GM12873 (cell line): ENCODE measurements at regions not wholly inside any gene's neighbourhood (a gene's known extent, or its start where the extent isn't known, plus 50 kb on each side); places are given as distances from the start of the nearest gene placed in this dataset.

Experiments
- CTCF ChIP-seq: IDR thresholded peaks from 2 replicates; pipeline ENCODE4 v1.5.1; 2012; ENCODE audit warnings: low read depth, mild to moderate bottlenecking, moderate library complexity, low read length, control low read depth; ENCODE audit not compliant: insufficient read depth; ENCODE audit errors: missing control alignments

- no peak for TF ChIP-seq CTCF
Observed at GRCh38 chr5:33072296-33072695, 361.2 kb downstream of the NPR3 start.

DNA sequence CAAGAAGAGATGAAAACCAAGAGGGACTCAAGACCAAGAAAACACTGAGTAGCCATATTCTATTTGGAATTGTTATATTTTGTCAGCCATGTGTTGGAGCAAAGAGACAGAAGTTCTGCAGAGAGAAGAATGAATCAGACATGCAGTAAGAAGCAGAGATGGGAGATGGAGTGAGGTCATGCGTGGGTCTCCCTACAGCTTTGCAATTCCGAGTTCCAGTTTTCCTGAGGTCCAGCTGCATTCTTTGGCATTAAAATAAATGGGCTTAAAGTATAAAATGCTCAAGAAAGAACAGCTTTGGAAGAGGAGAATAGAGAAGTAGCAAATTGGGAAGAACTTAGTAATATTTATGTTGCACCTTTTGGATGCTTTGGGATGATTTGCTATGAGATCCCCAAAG is 361.6 kb downstream of the NPR3 start:
- TF ChIP-seq CTCF, result no peak

DNA sequence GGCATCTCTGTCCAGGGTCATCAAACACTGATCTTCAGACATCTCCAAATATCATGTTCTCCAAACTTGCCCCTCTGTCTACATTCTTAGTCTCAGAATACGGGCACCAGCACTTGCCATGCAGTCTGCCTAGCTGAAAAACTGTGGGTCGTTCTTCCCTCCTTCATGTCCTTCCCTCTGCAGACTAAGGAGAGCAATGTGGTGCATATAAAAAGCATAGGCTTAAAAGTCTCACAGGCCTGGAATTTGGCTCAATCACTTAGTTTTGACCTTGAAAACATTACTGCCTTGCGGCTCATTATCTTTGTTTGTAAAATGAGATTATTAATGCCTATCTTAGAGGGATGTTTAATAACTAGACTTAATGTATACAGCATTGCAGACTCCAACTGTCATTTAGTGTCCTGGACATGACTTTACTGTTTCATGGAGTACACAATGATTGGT is 362.8 kb downstream of the NPR3 start:
- TF ChIP-seq CTCF, result no peak

- TF ChIP-seq CTCF, result no peak
Observed at GRCh38 chr5:33074548-33074947, 363.4 kb downstream of the NPR3 start.

DNA sequence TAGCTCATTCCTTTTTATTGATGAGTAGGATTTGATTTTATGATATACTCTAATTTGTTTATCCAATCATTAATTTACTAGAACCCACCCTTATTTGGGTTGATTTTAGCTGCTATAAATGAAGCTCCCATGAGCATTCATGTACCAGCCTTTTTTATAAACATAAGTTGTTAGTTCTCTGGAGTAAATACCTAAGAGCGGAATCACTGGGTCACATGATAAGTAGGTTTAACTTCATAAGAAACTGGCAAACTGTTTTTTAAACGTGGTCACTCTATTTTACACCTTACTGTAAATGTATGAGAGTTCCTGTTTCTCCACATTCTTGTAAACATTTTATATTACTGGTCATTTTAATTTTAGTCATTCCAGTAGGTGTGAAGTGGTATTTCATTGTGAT is 364.6 kb downstream of the NPR3 start:
- TF ChIP-seq CTCF, result no peak

- no peak for TF ChIP-seq CTCF
Observed at GRCh38 chr5:33079548-33079947, 361.2 kb upstream of the TARS1 start.

- no peak for TF ChIP-seq CTCF
Observed at GRCh38 chr5:33080287-33080686, 360.5 kb upstream of the TARS1 start.
